ENCODE measurements at regions not wholly inside any gene's neighbourhood (a gene's known extent, or its start where the extent isn't known, plus 50 kb on each side); places are given as distances from the start of the nearest gene placed in this dataset.

- H3K9me1 ChIP-seq (ENCODE audit: control insufficient read depth, insufficient read depth, low read length) = no peaks in the 10 kb centered on the region
- no peaks in the 10 kb centered on the region for H3K27me3 ChIP-seq (ENCODE audit: control insufficient read depth in 2 of 2, insufficient read depth in 2 of 2, low read length in 2 of 2)
- H3K4me3 ChIP-seq = no peak overlapping the region
- TF ChIP-seq PHF20 (IDR thresholded peaks at IDR 0.05; ENCODE audit: partially characterized antibody) (no peak), SMARCE1 (IDR thresholded peaks at IDR 0.05) (no peak), E2F6 (IDR thresholded peaks at IDR 0.05; ENCODE audit: borderline replicate concordance in 1 of 2, extremely low read depth in 1 of 2, insufficient read depth in 1 of 2, insufficient read length in 1 of 2, low read depth in 1 of 2, low read length in 1 of 2, poor library complexity in 1 of 2, severe bottlenecking in 1 of 2) (no peak)
- no peaks in the 10 kb centered on the region for H3K9me3 ChIP-seq (replicated peaks; ENCODE audit: control insufficient read depth, insufficient read depth, low read depth, low read length)
- intact Hi-C loops (cut with micrococcal nuclease) (no loop called here), in situ Hi-C loops (cut with MboI) (no loop called here)
- H3K9ac ChIP-seq (ENCODE audit: insufficient read depth in 1 of 2, low read depth in 2 of 2, low read length in 2 of 2) = no peak overlapping the region
- ChIA-PET CTCF (ENCODE audit: low intra/inter-chr PET ratio) (no interaction called here), POLR2A (no interaction called here)
- H4K20me1 ChIP-seq (replicated peaks; ENCODE audit: control insufficient read depth, insufficient read depth, low read length) = no peaks in the 10 kb centered on the region
- 0% methylated on average over 2 of the region's 2 CpGs for WGBS (ENCODE audit: insufficient coverage, low coverage, missing lambda C conversion rate)
- H3K36me3 ChIP-seq (ENCODE audit: control insufficient read depth, insufficient read depth, low read length) = no peaks in the 10 kb centered on the region
- H3K79me2 ChIP-seq (ENCODE audit: control insufficient read depth, insufficient read depth, low read length) = no peaks in the 10 kb centered on the region
- no TSS peak for BruUV-seq (replicated peaks)
- no peak for DNase-seq (ENCODE audit: extremely low read depth in 1 of 4, low spot score in 3 of 4)
- H3K4me2 ChIP-seq (ENCODE audit: insufficient read depth, low read length) = no peak overlapping the region
- H3K4me1 ChIP-seq (replicated peaks in 1 of 2; ENCODE audit: control insufficient read depth in 2 of 2, insufficient read depth in 2 of 2, low read length in 2 of 2) = no peaks in the 10 kb centered on the region
- no peak for ATAC-seq
- H2AFZ ChIP-seq (ENCODE audit: low read depth, low read length) = no peak overlapping the region
- no peak for FAIRE-seq
- no peak overlapping the region for H3K27ac ChIP-seq (ENCODE audit: extremely low read depth, low read depth, low read length)
Measured at GRCh38 chr3:80233576-80233975, 465.8 kb upstream of the ROBO1 start.

GRCh38 chr3:80232760-80233159, 465.0 kb upstream of the ROBO1 start:
- in situ Hi-C loops (cut with MboI) (no loop called here), intact Hi-C loops (cut with micrococcal nuclease) (no loop called here)
- no peak for TF ChIP-seq ZNF551 (CRISPR knock-in tag; IDR thresholded peaks at IDR 0.05)
- TF ChIP-seq TAF15 (IDR thresholded peaks at IDR 0.05; ENCODE audit: low read depth, low read length) = no peak
- TF ChIP-seq MXI1 (IDR thresholded peaks at IDR 0.05; ENCODE audit: low read depth, low read length) = no peak
- no peak for TF ChIP-seq HINFP (tag; conservative IDR thresholded peaks at IDR 0.05; ENCODE audit: low read depth)
- TF ChIP-seq ERF (CRISPR knock-in tag; IDR thresholded peaks at IDR 0.05) = no peak
- no peak for TF ChIP-seq ZNF175 (CRISPR knock-in tag; IDR thresholded peaks at IDR 0.05; ENCODE audit: low read depth)
- TF ChIP-seq ZNF217 (CRISPR knock-in tag; IDR thresholded peaks at IDR 0.05) = no peak
- no peak for TF ChIP-seq JUN (IDR thresholded peaks at IDR 0.05; ENCODE audit: borderline replicate concordance, low read depth, low read length)
- no peak for TF ChIP-seq JUN (CRISPR knock-in tag; IDR thresholded peaks at IDR 0.05; ENCODE audit: borderline replicate concordance)
- H3K4me3 ChIP-seq = no peak overlapping the region
- H3K9ac ChIP-seq (ENCODE audit: insufficient read depth in 1 of 2, low read depth in 2 of 2, low read length in 2 of 2) = no peak overlapping the region
- H2AFZ ChIP-seq (ENCODE audit: low read depth, low read length) = no peak overlapping the region
- no peaks in the 10 kb centered on the region for H3K27me3 ChIP-seq (ENCODE audit: control insufficient read depth in 2 of 2, insufficient read depth in 2 of 2, low read length in 2 of 2)
- ATAC-seq = no peak
- BruUV-seq (replicated peaks) = no TSS peak
- no peaks in the 10 kb centered on the region for H3K36me3 ChIP-seq (ENCODE audit: control insufficient read depth, insufficient read depth, low read length)
- ChIA-PET POLR2A (no interaction called here), CTCF (ENCODE audit: low intra/inter-chr PET ratio) (no interaction called here)
- no peaks in the 10 kb centered on the region for H3K9me1 ChIP-seq (ENCODE audit: control insufficient read depth, insufficient read depth, low read length)
- DNase-seq (ENCODE audit: extremely low read depth in 1 of 4, low spot score in 3 of 4) = no peak
- H3K4me1 ChIP-seq (replicated peaks in 1 of 2; ENCODE audit: control insufficient read depth in 2 of 2, insufficient read depth in 2 of 2, low read length in 2 of 2) = no peaks in the 10 kb centered on the region
- H4K20me1 ChIP-seq (replicated peaks; ENCODE audit: control insufficient read depth, insufficient read depth, low read length) = no peaks in the 10 kb centered on the region
- H3K9me3 ChIP-seq (replicated peaks; ENCODE audit: control insufficient read depth, insufficient read depth, low read depth, low read length) = no peaks in the 10 kb centered on the region
- no peak for FAIRE-seq
- H3K27ac ChIP-seq (ENCODE audit: extremely low read depth, low read depth, low read length) = no peak overlapping the region
- WGBS (ENCODE audit: insufficient coverage, low coverage, missing lambda C conversion rate) = 0% methylated on average over 4 of the region's 5 CpGs
- H3K79me2 ChIP-seq (ENCODE audit: control insufficient read depth, insufficient read depth, low read length) = no peaks in the 10 kb centered on the region
- H3K4me2 ChIP-seq (ENCODE audit: insufficient read depth, low read length) = no peak overlapping the region

Data from K562 (cell line).